DND-41 (cell line): ENCODE measurements at regions not wholly inside any gene's neighbourhood (a gene's known extent, or its start where the extent isn't known, plus 50 kb on each side); places are given as distances from the start of the nearest gene placed in this dataset.

ENCODE experiments used
- ATAC-seq: fragments of 200-7000 bp; cut with Tn5 transposase; 3 replicates; pipeline ENCODE4 v1.9.1; 2021; ENCODE audit warnings: low read depth; ENCODE audit not compliant: insufficient read depth
- DNase-seq: peaks from one replicate; pipeline ENCODE4 v3.0.0-alpha.2; 2020
- H2AFZ ChIP-seq: 2 replicates; pipeline ENCODE4 v1.6.0; 2012; ENCODE audit warnings: low read depth, low read length
- H3K27ac ChIP-seq: 2 replicates; pipeline ENCODE4 v1.5.1; 2012; ENCODE audit warnings: low read length, inconsistent platforms
- H3K27me3 ChIP-seq: fragments of 200-600 bp; sonication (generic); 2 replicates; pipeline ENCODE4 v1.6.0; 2012; ENCODE audit warnings: low read length, mild to moderate bottlenecking, inconsistent platforms; ENCODE audit not compliant: insufficient read depth, poor library complexity
- H3K36me3 ChIP-seq: 2 replicates; pipeline ENCODE4 v1.5.1; 2012; ENCODE audit warnings: low read length, inconsistent platforms; ENCODE audit not compliant: insufficient read depth
- H3K4me1 ChIP-seq: 2 replicates; pipeline ENCODE4 v1.5.1; 2012; ENCODE audit warnings: mild to moderate bottlenecking, low read length; ENCODE audit not compliant: insufficient read depth
- H3K4me2 ChIP-seq: 2 replicates; pipeline ENCODE4 v1.6.0; 2012; ENCODE audit warnings: mild to moderate bottlenecking, moderate library complexity, low read length, inconsistent platforms; ENCODE audit not compliant: insufficient read depth
- H3K4me3 ChIP-seq, 2 experiments: fragments of 200-600 bp in 1 of 2; shearing (Covaris generic) in 1 of 2; 2 replicates each; pipeline ENCODE4 v1.5.1; 2012 to 2016; ENCODE audit warnings: inconsistent platforms in 2 of 2, low read length in 2 of 2, mild to moderate bottlenecking in 2 of 2, low read depth in 1 of 2, moderate library complexity in 1 of 2
- H3K79me2 ChIP-seq: 2 replicates; pipeline ENCODE4 v1.6.0; 2012; ENCODE audit warnings: low read length, inconsistent platforms; ENCODE audit not compliant: insufficient read depth
- H3K9ac ChIP-seq: 2 replicates; pipeline ENCODE4 v1.6.0; 2012; ENCODE audit warnings: low read depth, mild to moderate bottlenecking, inconsistent platforms, low read length, moderate library complexity
- H3K9me3 ChIP-seq: 2 replicates; pipeline ENCODE4 v1.5.1; 2012; ENCODE audit warnings: low read length, moderate library complexity, mild to moderate bottlenecking, inconsistent platforms; ENCODE audit not compliant: insufficient read depth, severe bottlenecking
- H4K20me1 ChIP-seq: 2 replicates; pipeline ENCODE4 v1.6.0; 2012; ENCODE audit warnings: low read length; ENCODE audit not compliant: insufficient read depth
- CTCF ChIP-seq: IDR thresholded peaks from 2 replicates; pipeline ENCODE4 v1.5.1; 2012; ENCODE audit warnings: borderline replicate concordance, low read length, moderate library complexity, mild to moderate bottlenecking; ENCODE audit not compliant: poor library complexity, severe bottlenecking; ENCODE audit errors: extremely low read depth
- EZH2 ChIP-seq: IDR thresholded peaks from 3 replicates; pipeline ENCODE4 v1.6.1; 2012; ENCODE audit warnings: borderline replicate concordance, low read depth, mild to moderate bottlenecking, moderate library complexity, low read length, inconsistent platforms; ENCODE audit not compliant: severe bottlenecking

- ATAC-seq: no peak
- H3K36me3 ChIP-seq: no peaks in the 10 kb centered on the region
These were observed 582.1 kb downstream of the RBFOX1 start for GRCh38 chr16:7914748-7915147.

GRCh38 chr16:7912132-7912531 is 579.5 kb downstream of the RBFOX1 start:
- no peaks in the 10 kb centered on the region for H4K20me1 ChIP-seq
- ATAC-seq: no peak
- no peaks in the 10 kb centered on the region for H3K9me3 ChIP-seq
- H3K79me2 ChIP-seq: no peaks in the 10 kb centered on the region
- no peak overlapping the region for H3K9ac ChIP-seq
- H3K4me1 ChIP-seq: no peaks in the 10 kb centered on the region
- H3K27me3 ChIP-seq: no peaks in the 10 kb centered on the region
- DNase-seq: no peak
- H2AFZ ChIP-seq: no peak overlapping the region
- H3K36me3 ChIP-seq: no peaks in the 10 kb centered on the region
- TF ChIP-seq EZH2: no peak
- no peak for TF ChIP-seq CTCF
- no peak overlapping the region for H3K27ac ChIP-seq
- H3K4me2 ChIP-seq: no peak overlapping the region
- no peak overlapping the region for H3K4me3 ChIP-seq

More at GRCh38 chr16:7914748-7915147, 582.1 kb downstream of the RBFOX1 start:
- Histone ChIP-seq H3K79me2 (no peaks in the 10 kb centered on the region), H2AFZ (no peak overlapping the region), H4K20me1 (no peaks in the 10 kb centered on the region), H3K4me1 (no peaks in the 10 kb centered on the region), H3K4me3 (no peak overlapping the region), H3K27ac (no peak overlapping the region), H3K9me3 (no peaks in the 10 kb centered on the region), H3K27me3 (no peaks in the 10 kb centered on the region), H3K9ac (no peak overlapping the region), H3K4me2 (no peak overlapping the region)
- TF ChIP-seq CTCF (no peak), EZH2 (no peak)
- DNase-seq: no peak

GRCh38 chr16:7910116-7910515 is 577.5 kb downstream of the RBFOX1 start:
- H3K4me2 ChIP-seq: no peak overlapping the region
- no peak overlapping the region for H3K27ac ChIP-seq
- no peaks in the 10 kb centered on the region for H3K27me3 ChIP-seq
- no peak overlapping the region for H3K4me3 ChIP-seq
- H3K36me3 ChIP-seq: no peaks in the 10 kb centered on the region
- H3K79me2 ChIP-seq: no peaks in the 10 kb centered on the region
- no peaks in the 10 kb centered on the region for H3K9me3 ChIP-seq
- no peak for DNase-seq
- H3K9ac ChIP-seq: no peak overlapping the region
- no peak overlapping the region for H2AFZ ChIP-seq
- H4K20me1 ChIP-seq: no peaks in the 10 kb centered on the region
- ATAC-seq: no peak
- TF ChIP-seq CTCF: no peak
- no peak for TF ChIP-seq EZH2
- no peaks in the 10 kb centered on the region for H3K4me1 ChIP-seq

GRCh38 chr16:7888411-7888810 is 555.8 kb downstream of the RBFOX1 start:
- H3K36me3 ChIP-seq: no peaks in the 10 kb centered on the region
- H2AFZ ChIP-seq: no peak overlapping the region
- ATAC-seq: no peak
- H3K4me3 ChIP-seq: no peak overlapping the region
- no peaks in the 10 kb centered on the region for H3K4me1 ChIP-seq
- H4K20me1 ChIP-seq: no peaks in the 10 kb centered on the region
- H3K9ac ChIP-seq: no peak overlapping the region
- no peak overlapping the region for H3K4me2 ChIP-seq
- TF ChIP-seq CTCF (no peak), EZH2 (no peak)
- no peaks in the 10 kb centered on the region for H3K79me2 ChIP-seq
- DNase-seq: no peak
- no peaks in the 10 kb centered on the region for H3K9me3 ChIP-seq
- no peaks in the 10 kb centered on the region for H3K27me3 ChIP-seq
- no peak overlapping the region for H3K27ac ChIP-seq
